Smooth muscle cell (in vitro differentiated cells): ENCODE measurements at regions not wholly inside any gene's neighbourhood (a gene's known extent, or its start where the extent isn't known, plus 50 kb on each side); places are given as distances from the start of the nearest gene placed in this dataset.

Experiments
- DNase-seq: peaks from one replicate; lab custom pipeline; 2025; ENCODE audit not compliant: unreplicated experiment; lab: John Stamatoyannopoulos, UW
- H2AFZ ChIP-seq: fragments of 200-600 bp; sonication (generic); 2 replicates; pipeline ENCODE4 v1.6.0; 2016; ENCODE audit warnings: antibody characterized with exemption, low read depth, mild to moderate bottlenecking
- H3F3A ChIP-seq: fragments of 200-600 bp; sonication (generic); 2 replicates; pipeline ENCODE4 v1.6.0; 2017; ENCODE audit warnings: antibody characterized with exemption, low read depth
- H3K27ac ChIP-seq: fragments of 200-600 bp; sonication (generic); 2 replicates; pipeline ENCODE4 v1.5.1; 2016; ENCODE audit warnings: low read depth, mild to moderate bottlenecking
- H3K27me3 ChIP-seq: fragments of 200-600 bp; sonication (generic); 2 replicates; pipeline ENCODE4 v1.6.1; 2016; ENCODE audit warnings: low read depth, mild to moderate bottlenecking
- H3K36me3 ChIP-seq: fragments of 200-600 bp; sonication (generic); 2 replicates; pipeline ENCODE4 v1.5.1; 2016; ENCODE audit warnings: low read depth
- H3K4me1 ChIP-seq: fragments of 200-600 bp; sonication (generic); 2 replicates; pipeline ENCODE4 v1.5.1; 2016; ENCODE audit warnings: low read depth
- H3K4me2 ChIP-seq: fragments of 200-600 bp; sonication (generic); 2 replicates; pipeline ENCODE4 v1.6.0; 2016; ENCODE audit warnings: mild to moderate bottlenecking
- H3K4me3 ChIP-seq: fragments of 200-600 bp; sonication (generic); 2 replicates; pipeline ENCODE4 v1.5.1; 2016; ENCODE audit warnings: mild to moderate bottlenecking
- H3K79me2 ChIP-seq: fragments of 200-600 bp; sonication (generic); 2 replicates; pipeline ENCODE4 v1.6.0; 2016; ENCODE audit warnings: low read depth, mild to moderate bottlenecking
- H3K9ac ChIP-seq: fragments of 200-600 bp; sonication (generic); 2 replicates; pipeline ENCODE4 v1.6.0; 2016; ENCODE audit warnings: low read depth
- H3K9me3 ChIP-seq: fragments of 200-600 bp; sonication (generic); replicated peaks from 2 replicates; pipeline ENCODE4 v1.5.1; 2016; ENCODE audit warnings: low read depth
- H4K20me1 ChIP-seq: fragments of 200-600 bp; sonication (generic); 2 replicates; pipeline ENCODE4 v1.6.0; 2016; ENCODE audit warnings: low read depth
- CTCF ChIP-seq: fragments of 200-600 bp; sonication (generic); IDR thresholded peaks from 2 replicates; pipeline ENCODE4 v1.5.1; 2017; ENCODE audit warnings: borderline replicate concordance, mild to moderate bottlenecking, antibody characterized with exemption; ENCODE audit not compliant: insufficient read depth, poor library complexity, severe bottlenecking
- WGBS: methylation state at CpG from one replicate; pipeline ENCODE4 v1.1.7; 2016; ENCODE audit warnings: low lambda C conversion rate; 5-methylcytosine and 5-hydroxymethylcytosine counted together

- no peaks in the 10 kb centered on the region for H3K36me3 ChIP-seq
- no peaks in the 10 kb centered on the region for H3K4me1 ChIP-seq
- H3K79me2 ChIP-seq, result no peaks in the 10 kb centered on the region
- no peaks in the 10 kb centered on the region for H3F3A ChIP-seq
- no peaks in the 10 kb centered on the region for H4K20me1 ChIP-seq
- H3K27ac ChIP-seq, result no peak overlapping the region
- peak; percentile 39 for TF ChIP-seq CTCF
- peaks cover 39% of the 10 kb centered on the region for H3K27me3 ChIP-seq
- no peak for DNase-seq
- H3K4me3 ChIP-seq, result no peak overlapping the region
- H3K9me3 ChIP-seq, result no peaks in the 10 kb centered on the region
- no peak overlapping the region for H3K4me2 ChIP-seq
- no peak overlapping the region for H3K9ac ChIP-seq
- whole genome bisulfite sequencing, result 9% methylated on average over 34 of the region's 74 CpGs
- no peak overlapping the region for H2AFZ ChIP-seq
Measured at GRCh38 chr7:1368682-1369571, 90.3 kb downstream of the MICALL2 start.

GRCh38 chr7:1369916-1370657 lies 89.2 kb downstream of the MICALL2 start:
- WGBS, result 60% methylated on average over 14 of the region's 14 CpGs

GRCh38 chr7:1370738-1371137 lies 88.5 kb downstream of the MICALL2 start:
- Histone ChIP-seq H3K9me3 (no peaks in the 10 kb centered on the region), H3K4me2 (no peak overlapping the region), H3K27me3 (peaks cover 39% of the 10 kb centered on the region), H3F3A (no peaks in the 10 kb centered on the region), H2AFZ (no peak overlapping the region), H3K4me3 (no peak overlapping the region), H3K27ac (no peak overlapping the region), H3K36me3 (no peaks in the 10 kb centered on the region), H4K20me1 (no peaks in the 10 kb centered on the region), H3K4me1 (no peaks in the 10 kb centered on the region), H3K79me2 (no peaks in the 10 kb centered on the region), H3K9ac (no peak overlapping the region)
- WGBS, result 78% methylated on average over 9 of the region's 9 CpGs
- no peak for DNase-seq
- TF ChIP-seq CTCF, result no peak

More at GRCh38 chr7:1369916-1370657, 89.2 kb downstream of the MICALL2 start:
- Histone ChIP-seq H3K4me1 (no peaks in the 10 kb centered on the region), H3K27me3 (peaks cover 39% of the 10 kb centered on the region), H3K4me3 (no peak overlapping the region), H3F3A (no peaks in the 10 kb centered on the region), H3K4me2 (no peak overlapping the region), H2AFZ (no peak overlapping the region), H3K36me3 (no peaks in the 10 kb centered on the region), H3K27ac (no peak overlapping the region), H3K9ac (no peak overlapping the region), H4K20me1 (no peaks in the 10 kb centered on the region), H3K79me2 (no peaks in the 10 kb centered on the region), H3K9me3 (no peaks in the 10 kb centered on the region)
- TF ChIP-seq CTCF, result no peak
- DNase-seq, result no peak
